Tongue (tissue), 1 donor: ENCODE measurements at regions not wholly inside any gene's neighbourhood (a gene's known extent, or its start where the extent isn't known, plus 50 kb on each side); places are given as distances from the start of the nearest gene placed in this dataset.
A peak's percentile ranks its signal among the peaks of the same experiment; 100 is the strongest.
"Not testable (repeated sequence)": the region's sequence is repeated elsewhere in the genome, so short reads cannot be mapped to it uniquely, and the experiment has no call there.

ENCODE experiments used
- DNase-seq: peaks from one replicate; pipeline ENCODE4 v3.0.0-alpha.2; 2015

GRCh38 chr4:138790706-138791340 is 224.8 kb upstream of the NOCT start:
- no peak for DNase-seq

GRCh38 chr4:138789796-138790195 is 225.8 kb upstream of the NOCT start:
- DNase-seq, result no peak

- no peak for DNase-seq
These were observed 226.7 kb upstream of the NOCT start for GRCh38 chr4:138788857-138789256.

- no peak for DNase-seq
These were observed 227.3 kb upstream of the NOCT start for GRCh38 chr4:138788267-138788790.

GRCh38 chr4:138779761-138780160 is 235.8 kb upstream of the NOCT start:
- not testable (repeated sequence) for DNase-seq

- peak; percentile 54 for DNase-seq
These were observed 239.7 kb upstream of the NOCT start for GRCh38 chr4:138775890-138776289.

- peak; percentile 76 for DNase-seq
These were observed 240.1 kb upstream of the NOCT start for GRCh38 chr4:138775489-138775888.

- peak; percentile 38 for DNase-seq
These were observed 240.6 kb upstream of the NOCT start for GRCh38 chr4:138774940-138775339.

GRCh38 chr4:138774125-138774524 is 241.5 kb upstream of the NOCT start:
- not testable (repeated sequence) for DNase-seq

- no peak for DNase-seq
These were observed 242.3 kb upstream of the NOCT start for GRCh38 chr4:138773321-138773720.

GRCh38 chr4:138772366-138772765 is 243.2 kb upstream of the NOCT start:
- no peak for DNase-seq

- no peak for DNase-seq
These were observed 244.8 kb upstream of the NOCT start for GRCh38 chr4:138770818-138771217.

GRCh38 chr4:138766332-138766731 is 249.2 kb upstream of the NOCT start:
- no peak for DNase-seq

- no peak for DNase-seq
These were observed 250.1 kb upstream of the NOCT start for GRCh38 chr4:138765442-138765841.

- no peak for DNase-seq
These were observed 253.9 kb upstream of the NOCT start for GRCh38 chr4:138761638-138762220.

- DNase-seq, result no peak
These were observed 256.1 kb upstream of the NOCT start for GRCh38 chr4:138759554-138759902.

GRCh38 chr4:138758876-138759553 is 256.6 kb upstream of the NOCT start:
- no peak for DNase-seq

- no peak for DNase-seq
These were observed 257.4 kb upstream of the NOCT start for GRCh38 chr4:138758196-138758595.

- no peak for DNase-seq
These were observed 258.1 kb upstream of the NOCT start for GRCh38 chr4:138757432-138757831.

- no peak for DNase-seq
These were observed 259.1 kb upstream of the NOCT start for GRCh38 chr4:138756519-138756918.

GRCh38 chr4:138751309-138751708 is 264.3 kb upstream of the NOCT start:
- DNase-seq, result no peak

GRCh38 chr4:138749303-138749702 is 266.3 kb upstream of the NOCT start:
- no peak for DNase-seq

GRCh38 chr4:138741766-138742377 is 273.7 kb upstream of the NOCT start:
- peak; percentile 55 for DNase-seq
